Erythroblast (primary cell): ENCODE measurements at regions not wholly inside any gene's neighbourhood (a gene's known extent, or its start where the extent isn't known, plus 50 kb on each side); places are given as distances from the start of the nearest gene placed in this dataset.

Source experiments
- DNase-seq, 2 experiments: peaks; one replicate each; lab custom pipeline; 2025; lab: John Stamatoyannopoulos, UW
- GATA1 ChIP-seq: IDR thresholded peaks from 2 replicates; pipeline ENCODE4 v1.6.1; 2011; ENCODE audit warnings: low read depth, mild to moderate bottlenecking, control low read depth, low read length, moderate library complexity
- POLR2A ChIP-seq: IDR thresholded peaks from 2 replicates; pipeline ENCODE4 v1.6.1; 2011; ENCODE audit warnings: mild to moderate bottlenecking, low read length

DNA sequence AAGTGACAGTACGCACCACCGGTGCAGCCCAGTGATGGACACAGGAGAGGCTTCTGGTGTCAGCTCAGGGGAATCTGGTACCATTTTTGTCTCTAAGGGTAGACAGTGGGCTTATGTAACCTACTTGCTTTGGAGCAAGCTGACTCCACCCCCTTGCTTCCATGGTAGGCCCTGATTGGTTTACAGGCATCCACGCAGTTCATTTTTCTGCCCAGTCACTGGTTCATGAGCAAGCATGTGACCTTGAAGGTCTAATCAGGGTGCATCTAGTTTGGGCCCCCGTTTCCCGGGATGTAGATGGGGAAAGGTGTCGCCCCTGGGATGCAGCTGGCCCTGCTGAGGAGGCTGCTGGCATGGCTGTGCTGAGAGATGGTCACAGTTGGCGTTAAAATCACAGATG lies 244.8 kb upstream of the KCNG1 start:
- DNase-seq = no peak
- TF ChIP-seq POLR2A (no peak), GATA1 (no peak)

DNA sequence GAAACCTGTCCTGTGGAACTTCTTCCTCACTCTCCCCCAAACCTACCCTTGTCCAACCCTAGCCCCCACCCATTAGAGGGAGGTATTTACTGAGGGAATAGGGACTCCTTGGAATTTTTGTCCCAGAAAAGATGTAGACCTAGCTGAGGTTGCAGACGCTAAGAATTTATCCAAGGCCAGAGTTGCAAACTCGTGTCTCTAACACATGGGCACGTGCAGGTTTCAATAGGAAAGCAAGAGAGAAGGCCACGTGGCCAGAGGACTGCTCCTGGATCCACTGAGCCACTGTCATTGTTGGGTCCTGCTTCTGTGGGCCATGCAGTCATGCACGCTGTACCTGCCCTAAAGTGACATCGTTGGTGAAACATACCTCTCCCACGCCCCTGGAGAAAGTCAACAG lies 243.4 kb upstream of the KCNG1 start:
- DNase-seq = no peak
- TF ChIP-seq POLR2A (no peak), GATA1 (no peak)

DNA sequence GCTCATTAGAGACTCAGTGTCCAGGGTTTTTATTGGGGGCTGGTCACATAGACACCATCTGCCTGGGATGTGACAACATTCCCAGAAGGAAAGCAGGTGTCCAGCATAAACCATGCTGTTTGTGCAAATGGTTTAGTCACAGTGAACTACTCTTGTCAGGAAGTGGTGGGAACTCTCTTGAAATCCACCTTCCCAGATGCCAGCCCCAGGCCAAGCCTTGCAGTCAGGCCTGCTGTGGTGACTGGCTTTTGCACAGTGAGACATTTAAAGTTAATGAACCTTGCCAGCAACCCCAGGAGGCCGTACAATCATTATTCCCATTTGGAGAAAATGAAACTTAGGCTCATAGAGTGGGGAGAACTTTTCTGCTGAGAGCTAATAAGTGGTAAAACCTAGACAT lies 242.5 kb upstream of the KCNG1 start:
- no peak for DNase-seq
- TF ChIP-seq GATA1 (no peak), POLR2A (no peak)

DNA sequence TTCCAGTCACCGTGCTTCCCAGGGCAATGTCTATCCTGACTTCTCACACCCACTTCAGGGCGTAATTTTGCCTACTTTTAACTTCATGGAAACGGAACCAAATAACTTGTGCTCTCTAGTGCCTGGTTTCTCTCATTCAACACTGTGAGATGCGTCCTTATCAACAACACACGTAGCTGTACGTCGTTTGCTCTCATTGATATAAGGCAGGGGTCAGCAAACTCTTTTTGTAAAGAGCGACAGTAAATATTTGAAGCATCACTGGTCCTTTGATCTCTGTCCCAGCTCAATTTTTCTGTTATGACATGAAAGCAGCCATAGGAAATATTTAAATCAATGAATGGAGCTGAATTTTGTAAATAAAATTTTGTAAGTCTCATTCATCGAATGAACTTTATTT lies 239.3 kb upstream of the KCNG1 start:
- no peak for DNase-seq
- no peak for TF ChIP-seq GATA1
- no peak for TF ChIP-seq POLR2A

DNA sequence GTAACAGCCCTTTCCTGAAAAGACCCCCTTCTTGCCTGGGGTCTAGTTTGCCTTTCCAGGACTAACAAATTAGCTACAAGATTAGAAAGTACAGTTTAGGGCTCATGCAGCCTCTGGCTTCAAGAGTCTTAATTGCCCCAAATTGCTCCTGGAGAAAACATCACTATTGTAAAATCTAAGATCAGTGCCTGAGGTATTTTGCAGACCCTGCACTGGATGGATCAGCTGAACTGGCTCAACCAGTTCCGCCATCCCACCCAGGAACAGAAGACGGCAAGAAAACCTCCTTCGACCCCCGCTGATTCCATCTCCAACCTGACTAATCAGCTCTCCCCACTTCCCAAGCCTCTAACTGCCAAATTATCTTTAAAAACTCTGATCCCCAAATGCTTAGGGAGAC lies 236.5 kb upstream of the KCNG1 start:
- no peak for TF ChIP-seq POLR2A
- no peak for TF ChIP-seq GATA1
- no peak for DNase-seq

DNA sequence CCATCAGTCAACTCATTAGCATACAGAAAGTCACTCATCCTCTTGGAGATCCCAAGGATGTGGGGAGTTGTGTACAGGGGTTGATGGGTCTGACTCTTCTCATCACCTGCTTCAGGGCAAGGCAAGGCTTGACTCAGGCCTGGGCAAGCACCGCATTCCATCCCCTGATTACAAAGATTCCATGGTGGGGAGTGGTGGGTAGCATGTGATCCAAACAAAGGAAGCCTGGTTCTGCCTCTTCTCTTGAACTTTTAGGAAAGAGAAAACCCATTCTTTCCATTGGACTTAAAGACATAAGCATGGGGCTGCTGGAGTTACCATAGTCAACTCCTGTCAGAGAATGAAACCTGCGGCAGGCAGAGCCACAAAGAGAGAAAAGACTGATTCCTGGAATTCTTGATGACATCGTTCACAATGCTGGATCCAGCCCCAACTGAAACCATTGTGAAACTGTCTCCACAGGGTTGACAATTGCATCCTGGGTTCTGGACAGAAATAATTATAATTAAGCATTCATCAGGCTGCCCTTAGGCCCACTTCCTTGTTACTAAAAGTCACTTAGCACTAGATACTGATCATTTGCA lies 235.8 kb upstream of the KCNG1 start:
- TF ChIP-seq GATA1 = no peak
- TF ChIP-seq POLR2A = no peak

DNA sequence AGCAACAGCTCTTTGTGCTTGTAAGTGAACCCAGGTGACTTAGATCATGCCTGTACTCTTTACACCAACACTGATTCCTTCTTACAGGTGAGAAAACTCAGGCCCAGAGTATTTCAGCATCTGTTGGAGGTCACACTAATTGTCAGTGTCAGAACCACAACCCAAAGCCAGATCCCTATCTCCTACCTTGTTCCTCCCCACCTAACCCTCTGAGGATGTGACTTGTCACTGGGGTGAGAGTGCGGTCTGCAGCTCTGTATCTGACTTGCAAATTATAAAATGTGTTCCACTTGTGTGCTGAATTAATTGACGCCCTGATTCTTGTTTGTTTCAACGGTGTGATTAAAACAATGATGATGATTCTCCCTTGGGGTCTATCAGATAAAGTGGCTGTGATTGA lies 232.5 kb upstream of the KCNG1 start:
- TF ChIP-seq POLR2A (no peak), GATA1 (no peak)
- DNase-seq = no peak

More for the DNA sequence above, 235.8 kb upstream of the KCNG1 start:
- DNase-seq = no peak

DNA sequence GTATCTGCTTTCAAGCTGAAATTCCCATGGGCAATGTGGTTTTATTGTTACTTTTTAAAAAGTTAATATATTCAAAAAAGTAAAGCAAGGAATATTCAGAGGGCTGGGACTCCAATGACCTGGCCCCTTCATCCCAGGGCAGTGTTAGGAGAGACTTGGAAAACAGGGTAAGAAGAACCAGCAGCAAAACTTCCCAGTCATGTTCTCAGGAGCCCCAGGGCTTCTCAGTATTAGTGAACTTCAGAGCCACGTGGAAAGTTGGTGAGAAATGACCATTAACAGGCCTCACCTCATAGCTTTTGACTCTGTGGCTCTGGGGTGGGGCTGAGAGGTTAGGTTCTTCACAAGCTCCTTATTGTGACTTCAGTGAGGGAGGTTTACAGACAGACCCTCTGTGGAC lies 230.4 kb upstream of the KCNG1 start:
- no peak for DNase-seq
- TF ChIP-seq GATA1 = no peak
- no peak for TF ChIP-seq POLR2A

DNA sequence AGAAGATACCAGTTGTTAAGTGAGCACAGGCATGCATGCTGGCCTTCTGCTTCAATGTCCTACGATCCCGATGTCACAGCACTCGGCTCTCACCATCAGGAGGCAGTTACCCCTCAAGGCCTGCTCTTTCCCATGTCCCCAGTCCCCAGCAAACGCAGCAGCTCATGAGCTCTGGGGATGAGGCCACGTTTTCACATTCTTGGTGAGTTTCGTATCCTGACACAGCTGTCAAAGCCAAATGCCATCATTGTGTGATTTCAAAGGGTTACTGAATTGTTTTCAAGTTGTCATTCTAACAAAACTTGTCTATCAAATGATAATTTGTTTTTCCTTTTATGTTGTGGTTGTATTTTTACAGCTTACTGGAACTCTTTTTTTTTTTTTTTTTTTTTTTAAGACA lies 226.9 kb upstream of the KCNG1 start:
- TF ChIP-seq GATA1 (no peak), POLR2A (no peak)
- DNase-seq = no peak

DNA sequence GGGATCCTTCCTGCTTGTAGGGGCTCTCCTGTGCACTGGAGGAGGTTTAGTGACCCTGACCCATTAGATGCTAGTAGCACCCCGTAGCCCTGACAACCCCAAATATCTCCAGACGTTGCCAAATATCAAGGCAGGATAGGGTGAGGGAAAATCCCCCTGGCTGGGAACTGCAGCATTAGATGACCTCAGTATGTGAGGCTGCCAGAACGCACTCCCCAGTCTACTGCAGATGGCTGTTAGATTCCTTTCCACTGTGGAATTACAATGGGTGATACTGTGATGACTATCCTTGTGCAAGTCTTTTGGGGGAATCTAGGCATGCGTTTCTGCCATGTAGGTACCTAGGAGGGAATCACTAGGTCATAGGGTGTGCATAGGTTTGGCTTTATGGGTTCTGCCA lies 226.3 kb upstream of the KCNG1 start:
- no peak for TF ChIP-seq POLR2A
- TF ChIP-seq GATA1 = no peak
- DNase-seq = no peak

DNA sequence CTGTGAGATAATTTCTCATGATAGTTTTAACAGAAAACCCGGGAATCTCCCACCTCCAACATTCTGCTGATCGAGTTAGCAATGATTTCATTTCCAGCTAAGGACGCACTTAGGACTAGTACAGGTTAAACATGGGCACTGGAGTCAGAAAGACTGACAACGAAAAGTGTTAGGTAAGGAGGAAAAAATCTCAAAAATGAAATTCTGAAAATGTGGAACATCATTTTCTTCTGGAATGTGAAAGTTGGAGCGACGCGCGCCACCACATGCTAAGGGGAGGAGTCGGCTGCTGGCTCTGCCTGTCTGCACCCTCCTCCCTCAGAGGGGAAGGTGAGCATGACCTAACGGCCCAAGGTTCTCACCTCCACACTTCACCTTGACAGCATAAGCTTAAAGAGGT lies 221.6 kb upstream of the KCNG1 start:
- TF ChIP-seq GATA1 = no peak
- no peak for TF ChIP-seq POLR2A
- DNase-seq = no peak

DNA sequence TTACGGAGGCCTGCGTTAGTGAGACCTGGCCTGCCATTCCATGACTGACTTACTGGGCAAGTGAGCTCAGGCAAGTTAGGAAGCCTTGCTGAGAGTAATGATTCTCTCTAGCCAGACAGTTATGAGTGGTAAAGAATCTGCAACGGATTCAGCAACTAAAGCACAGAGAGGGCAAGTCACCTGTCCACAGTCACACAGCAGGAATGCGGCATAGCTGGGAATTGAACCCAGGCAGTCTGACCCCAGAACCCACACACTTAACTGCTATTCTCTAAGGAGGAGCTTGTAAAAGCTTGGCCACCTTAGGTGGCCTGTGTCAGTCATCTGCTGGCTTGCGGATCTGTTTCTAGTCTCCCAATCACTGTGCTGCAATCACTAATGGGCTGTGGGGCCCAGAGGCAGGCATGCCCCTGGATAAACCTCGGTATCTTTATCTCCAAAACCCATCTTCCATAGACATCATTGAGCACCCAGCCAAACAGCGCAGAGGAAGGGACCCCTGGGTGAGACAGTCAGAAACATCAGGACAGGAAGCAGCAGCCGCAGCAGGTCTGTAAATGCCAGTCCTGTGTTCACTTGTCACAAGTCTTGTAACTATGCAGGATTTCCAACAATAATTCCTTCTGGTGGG lies 215.9 kb upstream of the KCNG1 start:
- TF ChIP-seq POLR2A (no peak), GATA1 (no peak)
- no peak for DNase-seq

DNA sequence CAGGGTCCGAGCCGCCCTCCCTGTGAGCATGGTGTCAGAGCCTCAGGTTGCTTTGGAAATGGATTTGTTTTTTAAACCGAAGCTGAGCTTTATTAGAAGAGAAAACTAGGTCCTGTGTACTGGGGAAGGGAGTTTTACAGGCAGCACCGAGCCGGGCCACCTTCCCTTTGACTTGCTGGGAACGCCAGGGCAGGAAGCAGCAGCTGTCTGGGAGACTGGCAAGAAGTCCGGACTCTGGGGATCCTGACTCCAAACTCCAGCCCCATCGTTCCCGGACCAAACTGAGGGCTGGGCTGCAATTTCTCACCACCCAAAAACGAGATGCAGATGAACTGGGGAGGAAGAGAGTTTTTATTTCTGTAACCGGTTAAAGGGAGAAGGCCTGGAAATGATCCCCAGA lies 214.9 kb upstream of the KCNG1 start:
- no peak for DNase-seq
- TF ChIP-seq POLR2A (no peak), GATA1 (no peak)

DNA sequence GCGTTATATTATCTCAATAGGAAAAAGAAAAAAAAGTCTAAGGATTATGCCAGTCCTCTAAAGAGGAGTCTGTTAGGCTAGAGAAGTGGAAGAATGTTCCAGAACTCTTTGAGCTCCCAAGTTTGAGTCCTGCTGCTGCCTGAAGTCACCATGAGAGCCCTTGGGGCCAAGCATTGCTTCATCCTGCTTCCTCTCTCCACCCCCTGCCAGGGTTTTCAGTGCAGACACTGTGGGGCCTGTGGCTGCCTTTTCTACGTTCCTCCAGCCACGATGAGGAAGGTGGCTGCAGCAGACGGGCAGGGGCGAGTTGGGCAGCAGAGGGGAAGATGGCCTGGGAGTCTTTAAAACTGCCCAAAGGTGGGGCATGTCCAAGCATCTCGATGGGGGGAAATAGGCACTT lies 214.4 kb upstream of the KCNG1 start:
- TF ChIP-seq POLR2A (no peak), GATA1 (no peak)

DNA sequence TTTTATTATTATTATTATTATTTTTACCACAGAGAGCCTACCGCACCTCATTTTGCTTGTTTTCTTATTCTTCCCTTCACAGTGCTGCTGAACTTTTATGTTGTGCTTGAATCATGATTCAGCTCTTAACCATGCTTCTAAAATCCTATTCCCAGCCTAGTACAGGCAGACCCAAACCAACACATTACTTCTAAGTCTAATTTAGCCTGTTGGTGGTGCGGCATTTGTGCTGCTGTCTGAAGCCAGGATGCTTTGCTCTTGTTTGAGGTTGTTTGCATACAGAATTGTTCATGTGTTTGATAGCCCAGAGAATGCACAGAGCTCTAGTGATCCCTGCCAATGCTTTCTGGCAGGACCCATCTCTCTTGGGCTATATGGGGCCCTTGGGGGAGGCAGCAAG lies 213.5 kb upstream of the KCNG1 start:
- no peak for DNase-seq
- TF ChIP-seq GATA1 (no peak), POLR2A (no peak)

More for the DNA sequence above, 214.4 kb upstream of the KCNG1 start:
- DNase-seq = no peak

DNA sequence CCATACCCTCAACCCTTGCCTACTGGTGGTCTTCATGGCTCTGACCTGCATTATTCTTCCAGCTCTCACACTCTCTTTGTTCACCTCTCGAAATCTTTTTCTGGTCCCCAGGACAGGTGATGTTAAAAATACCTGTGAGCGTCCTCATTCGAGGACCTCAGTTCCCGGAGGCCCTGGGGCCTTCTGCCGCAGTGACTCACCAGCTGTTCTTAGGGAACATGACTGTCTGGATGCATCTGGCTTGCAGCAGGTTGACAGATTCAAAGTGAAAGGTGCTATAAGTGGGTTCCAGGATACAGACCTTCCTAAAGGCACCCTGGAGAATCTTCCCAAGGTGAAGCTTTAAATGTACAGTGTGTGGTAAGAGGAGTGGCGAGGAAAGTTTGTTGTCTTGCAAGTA lies 210.4 kb upstream of the KCNG1 start:
- DNase-seq = no peak
- no peak for TF ChIP-seq POLR2A
- no peak for TF ChIP-seq GATA1
